ENCODE measurements at regions not wholly inside any gene's neighbourhood (a gene's known extent, or its start where the extent isn't known, plus 50 kb on each side); places are given as distances from the start of the nearest gene placed in this dataset.
"Not testable (repeated sequence)": the region's sequence is repeated elsewhere in the genome, so short reads cannot be mapped to it uniquely, and the experiment has no call there.

- 76 to 83% (median 81%) methylated on average over 4 of the region's 4 CpGs for WGBS, 3 donors
- H3K27me3 ChIP-seq (ENCODE audit: insufficient read depth in 3 of 3, low read length in 2 of 3); H3K27ac ChIP-seq; intact Hi-C loops (cut with DNase I); H3K4me3 ChIP-seq; DNase-seq; H3K36me3 ChIP-seq (ENCODE audit: insufficient read depth in 1 of 2, low read depth in 1 of 2); H3K4me1 ChIP-seq; H3K9me3 ChIP-seq: not testable (repeated sequence)
- ATAC-seq = peak in 2 of 4 donors; percentile 33 to 67
Measured at GRCh38 chr5:7310656-7311055, 85.3 kb upstream of the ADCY2 start.

GRCh38 chr5:7315118-7315517, 80.8 kb upstream of the ADCY2 start:
- no peak for DNase-seq
- WGBS, 3 donors = 43 to 58% (median 50%) methylated on average over 2 of the region's 2 CpGs
- intact Hi-C loops (cut with DNase I) = no loop called here
- Histone ChIP-seq H3K4me1 (no peaks in the 10 kb centered on the region), H3K27ac (no peak overlapping the region), H3K4me3 (no peak overlapping the region), H3K36me3 (ENCODE audit: insufficient read depth in 1 of 2, low read depth in 1 of 2) (no peaks in the 10 kb centered on the region), H3K9me3 (no peaks in the 10 kb centered on the region), H3K27me3 (ENCODE audit: insufficient read depth in 3 of 3, low read length in 2 of 3) (no peaks in the 10 kb centered on the region)
- TF ChIP-seq CTCF (IDR thresholded peaks at IDR 0.05) = no peak
- ATAC-seq = no peak

GRCh38 chr5:7317751-7318150, 78.2 kb upstream of the ADCY2 start:
- intact Hi-C loops (cut with DNase I) = no loop called here
- Histone ChIP-seq H3K4me3 (no peak overlapping the region), H3K27me3 (ENCODE audit: insufficient read depth in 3 of 3, low read length in 2 of 3) (no peaks in the 10 kb centered on the region), H3K4me1 (no peaks in the 10 kb centered on the region), H3K36me3 (ENCODE audit: insufficient read depth in 1 of 2, low read depth in 1 of 2) (no peaks in the 10 kb centered on the region), H3K9me3 (no peaks in the 10 kb centered on the region), H3K27ac (no peak overlapping the region)
- no peak for TF ChIP-seq CTCF (IDR thresholded peaks at IDR 0.05)
- ATAC-seq (no peak), DNase-seq (no peak)
- 27 to 54% (median 53%) methylated on average over 2 of the region's 2 CpGs for WGBS, 3 donors

- no peaks in the 10 kb centered on the region for H3K36me3 ChIP-seq (ENCODE audit: insufficient read depth in 1 of 2, low read depth in 1 of 2)
- no peaks in the 10 kb centered on the region for H3K27me3 ChIP-seq (ENCODE audit: insufficient read depth in 3 of 3, low read length in 2 of 3)
- TF ChIP-seq CTCF (IDR thresholded peaks at IDR 0.05) = no peak
- ATAC-seq (no peak), DNase-seq (no peak)
- WGBS, 3 donors = 37 to 48% (median 43%) methylated on average over 2 of the region's 2 CpGs
- H3K9me3 ChIP-seq = no peaks in the 10 kb centered on the region
- no peak overlapping the region for H3K4me3 ChIP-seq
- no peak overlapping the region for H3K27ac ChIP-seq
- H3K4me1 ChIP-seq = no peaks in the 10 kb centered on the region
- intact Hi-C loops (cut with DNase I) = no loop called here
Measured at GRCh38 chr5:7320701-7321301, 75.1 kb upstream of the ADCY2 start.

GRCh38 chr5:7321724-7322123, 74.2 kb upstream of the ADCY2 start:
- TF ChIP-seq CTCF (IDR thresholded peaks at IDR 0.05) = no peak
- intact Hi-C loops (cut with DNase I) = no loop called here
- ATAC-seq = peak in 1 of 4 donors; percentile 49
- Histone ChIP-seq H3K4me1 (no peaks in the 10 kb centered on the region), H3K36me3 (ENCODE audit: insufficient read depth in 1 of 2, low read depth in 1 of 2) (no peaks in the 10 kb centered on the region), H3K9me3 (no peaks in the 10 kb centered on the region), H3K27me3 (ENCODE audit: insufficient read depth in 3 of 3, low read length in 2 of 3) (no peaks in the 10 kb centered on the region), H3K27ac (no peak overlapping the region), H3K4me3 (no peak overlapping the region)
- no peak for DNase-seq
- 39 to 53% (median 52%) methylated on average over 2 of the region's 2 CpGs for WGBS, 3 donors

Data from psoas muscle (tissue), 7 donors.